Erythroblast (primary cell): ENCODE measurements at regions not wholly inside any gene's neighbourhood (a gene's known extent, or its start where the extent isn't known, plus 50 kb on each side); places are given as distances from the start of the nearest gene placed in this dataset.

Experiments
- GATA1 ChIP-seq: IDR thresholded peaks from 2 replicates; pipeline ENCODE4 v1.6.1; 2011; ENCODE audit warnings: low read depth, mild to moderate bottlenecking, control low read depth, low read length, moderate library complexity
- POLR2A ChIP-seq: IDR thresholded peaks from 2 replicates; pipeline ENCODE4 v1.6.1; 2011; ENCODE audit warnings: mild to moderate bottlenecking, low read length

- TF ChIP-seq POLR2A (no peak), GATA1 (no peak)
Observed at GRCh38 chr3:28934126-28934813, 346.6 kb upstream of the RBMS3 start.
